SU-DHL-6 (cell line): ENCODE measurements at regions not wholly inside any gene's neighbourhood (a gene's known extent, or its start where the extent isn't known, plus 50 kb on each side); places are given as distances from the start of the nearest gene placed in this dataset.

Experiments used
- H2AFZ ChIP-seq: fragments of 200-600 bp; sonication (generic); 2 replicates; pipeline ENCODE4 v1.6.1; 2014; ENCODE audit warnings: low read depth, mild to moderate bottlenecking, moderate library complexity, mixed read lengths, antibody characterized with exemption, low read length; ENCODE audit not compliant: severe bottlenecking
- H3F3A ChIP-seq: fragments of 200-600 bp; shearing (Covaris generic); 2 replicates; pipeline ENCODE4 v1.6.0; 2016; ENCODE audit warnings: antibody characterized with exemption, mild to moderate bottlenecking; ENCODE audit not compliant: insufficient read depth
- H3K27ac ChIP-seq: fragments of 200-600 bp; sonication (generic); 2 replicates; pipeline ENCODE4 v1.5.1; 2016; ENCODE audit warnings: low read depth, mild to moderate bottlenecking, low read length, moderate library complexity, mixed read lengths
- H3K27me3 ChIP-seq: fragments of 200-600 bp; sonication (generic), shearing (Covaris generic); 2 replicates; pipeline ENCODE4 v1.6.0; 2014; ENCODE audit warnings: mild to moderate bottlenecking, low read length
- H3K36me3 ChIP-seq: fragments of 200-600 bp; sonication (generic); 2 replicates; pipeline ENCODE4 v1.6.1; 2014; ENCODE audit warnings: mild to moderate bottlenecking, low read length, mixed read lengths
- H3K4me2 ChIP-seq: fragments of 300-600, 200-600 bp; shearing (Covaris generic), sonication (generic); 2 replicates; pipeline ENCODE4 v1.6.0; 2014; ENCODE audit warnings: low read length, low read depth, mild to moderate bottlenecking; ENCODE audit not compliant: poor library complexity, severe bottlenecking
- H3K4me3 ChIP-seq: fragments of 200-600 bp; sonication (generic); 2 replicates; pipeline ENCODE4 v1.5.1; 2014; ENCODE audit warnings: antibody characterized with exemption, low read length, mild to moderate bottlenecking, mixed read lengths; ENCODE audit not compliant: insufficient read depth, poor library complexity, severe bottlenecking
- H3K79me2 ChIP-seq: fragments of 200-600 bp; sonication (generic); 2 replicates; pipeline ENCODE4 v1.6.1; 2014; ENCODE audit warnings: mild to moderate bottlenecking, low read length, moderate library complexity; ENCODE audit not compliant: insufficient read depth
- H3K9ac ChIP-seq: fragments of 200-600 bp; sonication (generic); 2 replicates; pipeline ENCODE4 v1.7.0; 2014; ENCODE audit warnings: mild to moderate bottlenecking, low read length
- H3K9me2 ChIP-seq: fragments of 200-600 bp; sonication (generic); replicated peaks from 2 replicates; pipeline ENCODE4 v1.6.1; 2014; ENCODE audit warnings: low read length; ENCODE audit not compliant: insufficient read depth
- H3K9me3 ChIP-seq: fragments of 200-600 bp; sonication (generic); 2 replicates; pipeline ENCODE4 v1.6.1; 2014; ENCODE audit warnings: low read length, mixed read lengths; ENCODE audit not compliant: insufficient read depth
- H4K20me1 ChIP-seq: fragments of 200-600 bp; sonication (generic); 2 replicates; pipeline ENCODE4 v1.6.1; 2014; ENCODE audit warnings: low read depth, mild to moderate bottlenecking, antibody characterized with exemption, low read length, moderate library complexity, mixed read lengths
- EZH2phosphoT487 ChIP-seq: fragments of 200-600 bp; sonication (generic), shearing (Covaris generic); conservative IDR thresholded peaks from 2 replicates; pipeline ENCODE4 v1.6.1; 2018; ENCODE audit warnings: mild to moderate bottlenecking, antibody characterized with exemption, low read length, moderate library complexity, mixed read lengths
- TF ChIP-seq, protein P1 (sequence below): fragments of 200-600 bp; sonication (generic); IDR thresholded peaks from one replicate; pipeline ENCODE4 v1.5.1; 2017; ENCODE audit warnings: antibody characterized with exemption, mild to moderate bottlenecking, low read length, moderate library complexity; ENCODE audit not compliant: insufficient read depth, poor library complexity, severe bottlenecking

DNA sequence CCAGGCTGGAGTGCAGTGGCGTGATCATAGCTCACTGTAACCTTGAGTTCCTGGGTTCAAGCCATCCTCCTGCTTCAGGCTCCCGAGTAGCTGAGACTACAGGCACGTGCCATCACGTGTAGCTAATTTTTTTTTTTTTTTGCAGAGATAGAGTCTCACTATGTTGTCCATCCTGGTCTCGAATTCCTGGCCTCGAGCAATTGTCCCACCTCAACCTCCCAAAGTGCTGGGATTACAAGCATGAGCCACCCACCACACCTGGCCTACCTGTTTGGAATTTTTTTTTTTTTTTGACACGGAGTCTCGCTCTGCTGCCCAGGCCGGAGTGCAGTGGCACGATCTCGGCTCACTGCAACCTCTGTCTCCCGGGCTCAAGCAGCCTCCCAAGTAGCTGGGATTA is 117.1 kb upstream of the PARD3 start:
- no peaks in the 10 kb centered on the region for H3K36me3 ChIP-seq
- no peaks in the 10 kb centered on the region for H3K79me2 ChIP-seq
- no peak overlapping the region for H3K9ac ChIP-seq
- no peak overlapping the region for H3K4me2 ChIP-seq
- H3K9me2 ChIP-seq: no peaks in the 10 kb centered on the region
- H3K27me3 ChIP-seq: no peaks in the 10 kb centered on the region
- TF ChIP-seq, protein P1, sequence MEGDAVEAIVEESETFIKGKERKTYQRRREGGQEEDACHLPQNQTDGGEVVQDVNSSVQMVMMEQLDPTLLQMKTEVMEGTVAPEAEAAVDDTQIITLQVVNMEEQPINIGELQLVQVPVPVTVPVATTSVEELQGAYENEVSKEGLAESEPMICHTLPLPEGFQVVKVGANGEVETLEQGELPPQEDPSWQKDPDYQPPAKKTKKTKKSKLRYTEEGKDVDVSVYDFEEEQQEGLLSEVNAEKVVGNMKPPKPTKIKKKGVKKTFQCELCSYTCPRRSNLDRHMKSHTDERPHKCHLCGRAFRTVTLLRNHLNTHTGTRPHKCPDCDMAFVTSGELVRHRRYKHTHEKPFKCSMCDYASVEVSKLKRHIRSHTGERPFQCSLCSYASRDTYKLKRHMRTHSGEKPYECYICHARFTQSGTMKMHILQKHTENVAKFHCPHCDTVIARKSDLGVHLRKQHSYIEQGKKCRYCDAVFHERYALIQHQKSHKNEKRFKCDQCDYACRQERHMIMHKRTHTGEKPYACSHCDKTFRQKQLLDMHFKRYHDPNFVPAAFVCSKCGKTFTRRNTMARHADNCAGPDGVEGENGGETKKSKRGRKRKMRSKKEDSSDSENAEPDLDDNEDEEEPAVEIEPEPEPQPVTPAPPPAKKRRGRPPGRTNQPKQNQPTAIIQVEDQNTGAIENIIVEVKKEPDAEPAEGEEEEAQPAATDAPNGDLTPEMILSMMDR: no peak
- TF ChIP-seq EZH2phosphoT487: no peak
- no peaks in the 10 kb centered on the region for H3K9me3 ChIP-seq
- no peak overlapping the region for H3K27ac ChIP-seq
- H3K4me3 ChIP-seq: no peak overlapping the region
- H4K20me1 ChIP-seq: no peaks in the 10 kb centered on the region
- H2AFZ ChIP-seq: no peak overlapping the region
- no peaks in the 10 kb centered on the region for H3F3A ChIP-seq

DNA sequence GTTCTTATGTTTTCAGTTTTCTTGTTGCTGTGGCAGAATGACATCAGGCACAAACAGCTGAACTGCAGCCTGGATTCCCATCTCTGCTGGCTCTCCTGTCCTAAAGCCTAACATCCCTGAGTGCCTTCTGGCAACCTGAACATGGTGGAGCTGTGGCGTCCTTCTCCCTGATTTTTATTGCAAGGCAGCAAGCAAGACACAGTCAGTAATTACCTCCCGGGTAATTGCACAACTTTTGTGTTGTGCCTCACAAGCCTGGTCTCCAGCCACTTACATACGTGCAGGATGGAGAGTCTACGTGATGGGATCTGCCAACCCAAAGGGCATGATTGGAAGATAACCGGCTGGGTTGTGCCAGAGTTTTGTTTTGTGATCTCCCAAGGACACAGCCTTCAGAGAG is 116.1 kb upstream of the PARD3 start:
- H2AFZ ChIP-seq: no peak overlapping the region
- TF ChIP-seq EZH2phosphoT487: no peak
- TF ChIP-seq, protein P1: no peak

GRCh38 chr10:34922138-34922537 is 107.0 kb upstream of the PARD3 start:
- Histone ChIP-seq H2AFZ (no peak overlapping the region), H3F3A (no peaks in the 10 kb centered on the region), H3K79me2 (no peaks in the 10 kb centered on the region), H3K4me2 (no peak overlapping the region), H3K36me3 (no peaks in the 10 kb centered on the region), H3K4me3 (no peak overlapping the region), H4K20me1 (no peaks in the 10 kb centered on the region), H3K9me2 (no peaks in the 10 kb centered on the region), H3K9ac (no peak overlapping the region), H3K27me3 (no peaks in the 10 kb centered on the region), H3K9me3 (no peaks in the 10 kb centered on the region), H3K27ac (no peak overlapping the region)
- TF ChIP-seq EZH2phosphoT487: no peak
- TF ChIP-seq, protein P1: no peak

More for the DNA sequence above, 116.1 kb upstream of the PARD3 start:
- no peaks in the 10 kb centered on the region for H3K79me2 ChIP-seq
- H3K9me3 ChIP-seq: no peaks in the 10 kb centered on the region
- H3K4me2 ChIP-seq: no peak overlapping the region
- no peaks in the 10 kb centered on the region for H4K20me1 ChIP-seq
- H3K27me3 ChIP-seq: no peaks in the 10 kb centered on the region
- H3K9me2 ChIP-seq: no peaks in the 10 kb centered on the region
- H3K36me3 ChIP-seq: no peaks in the 10 kb centered on the region
- no peaks in the 10 kb centered on the region for H3F3A ChIP-seq
- no peak overlapping the region for H3K27ac ChIP-seq
- no peak overlapping the region for H3K4me3 ChIP-seq
- H3K9ac ChIP-seq: no peak overlapping the region
